H9 (cell line): ENCODE measurements at regions not wholly inside any gene's neighbourhood (a gene's known extent, or its start where the extent isn't known, plus 50 kb on each side); places are given as distances from the start of the nearest gene placed in this dataset.

Experiments used
- DNase-seq: peaks from one replicate; pipeline ENCODE4 v3.0.0-alpha.2; 2017
- H2AFZ ChIP-seq: one replicate; pipeline ENCODE4 v1.6.1; 2013; ENCODE audit warnings: mild to moderate bottlenecking, low read length, control low read depth, moderate library complexity
- H2AK5ac ChIP-seq: 2 replicates; pipeline ENCODE4 v1.6.1; 2013; ENCODE audit warnings: low read length, control low read depth, mixed read lengths; ENCODE audit not compliant: insufficient read length
- H2BK120ac ChIP-seq: one replicate; pipeline ENCODE4 v1.6.1; 2013; ENCODE audit warnings: low read depth, mild to moderate bottlenecking, low read length, control low read depth, inconsistent platforms; ENCODE audit not compliant: poor library complexity, severe bottlenecking
- H2BK12ac ChIP-seq: 2 replicates; pipeline ENCODE4 v1.6.1; 2013; ENCODE audit warnings: low read length, control low read depth, mixed read lengths, low read depth; ENCODE audit not compliant: insufficient read length
- H2BK15ac ChIP-seq: 2 replicates; pipeline ENCODE4 v1.6.1; 2013; ENCODE audit warnings: low read depth, low read length, control low read depth
- H2BK20ac ChIP-seq: one replicate; pipeline ENCODE4 v1.6.1; 2013; ENCODE audit warnings: low read depth, mild to moderate bottlenecking, low read length, control low read depth, inconsistent platforms; ENCODE audit not compliant: poor library complexity, severe bottlenecking
- H2BK5ac ChIP-seq: 2 replicates; pipeline ENCODE4 v1.6.1; 2013; ENCODE audit warnings: low read length, control low read depth, mixed read lengths; ENCODE audit not compliant: insufficient read length
- H3K14ac ChIP-seq: 2 replicates; pipeline ENCODE4 v1.6.1; 2013; ENCODE audit warnings: low read length, control low read depth; ENCODE audit not compliant: insufficient read depth
- H3K18ac ChIP-seq: 2 replicates; pipeline ENCODE4 v1.6.1; 2013; ENCODE audit warnings: low read depth, mild to moderate bottlenecking, mixed read lengths, low read length, control low read depth; ENCODE audit not compliant: insufficient read length
- H3K23ac ChIP-seq: 2 replicates; pipeline ENCODE4 v1.6.1; 2013; ENCODE audit warnings: low read length, control low read depth, mixed read lengths, low read depth; ENCODE audit not compliant: insufficient read length
- H3K23me2 ChIP-seq: 2 replicates; pipeline ENCODE4 v1.6.1; 2013; ENCODE audit warnings: low read depth, mild to moderate bottlenecking, mixed read lengths, low read length, control low read depth; ENCODE audit not compliant: insufficient read length, poor library complexity, severe bottlenecking
- H3K27ac ChIP-seq: 2 replicates; pipeline ENCODE4 v1.5.1; 2013; ENCODE audit warnings: low read length, control low read depth, mixed read lengths, low read depth; ENCODE audit not compliant: insufficient read length
- H3K27me3 ChIP-seq: 2 replicates; pipeline ENCODE4 v1.6.1; 2013; ENCODE audit warnings: low read length, control low read depth, inconsistent platforms; ENCODE audit not compliant: insufficient read depth
- H3K4ac ChIP-seq: 2 replicates; pipeline ENCODE4 v1.6.1; 2013; ENCODE audit warnings: low read depth, mild to moderate bottlenecking, control low read depth, inconsistent platforms, low read length, moderate library complexity
- H3K4me1 ChIP-seq: 2 replicates; pipeline ENCODE4 v1.6.1; 2013; ENCODE audit warnings: low read length, control low read depth, inconsistent platforms; ENCODE audit not compliant: insufficient read depth
- H3K4me2 ChIP-seq: 2 replicates; pipeline ENCODE4 v1.6.1; 2013; ENCODE audit warnings: low read length, control low read depth, mixed read lengths; ENCODE audit not compliant: insufficient read length, insufficient read depth
- H3K56ac ChIP-seq: 2 replicates; pipeline ENCODE4 v1.6.1; 2013; ENCODE audit warnings: low read depth, mild to moderate bottlenecking, mixed read lengths, low read length, control low read depth; ENCODE audit not compliant: insufficient read length
- H3K79me1 ChIP-seq: 2 replicates; pipeline ENCODE4 v1.6.1; 2013; ENCODE audit warnings: low read depth, mild to moderate bottlenecking, moderate library complexity, low read length, control low read depth, inconsistent platforms; ENCODE audit not compliant: insufficient read depth, poor library complexity, severe bottlenecking
- H3K79me2 ChIP-seq: 2 replicates; pipeline ENCODE4 v1.6.1; 2013; ENCODE audit warnings: low read length, control low read depth, inconsistent platforms; ENCODE audit not compliant: insufficient read depth
- H3K9ac ChIP-seq: 2 replicates; pipeline ENCODE4 v1.6.1; 2013; ENCODE audit warnings: low read length, control low read depth, mixed read lengths; ENCODE audit not compliant: insufficient read length; ENCODE audit errors: extremely low read depth
- H3K9me3 ChIP-seq: one replicate; pipeline ENCODE4 v1.6.1; 2013; ENCODE audit warnings: low read depth, low read length, inconsistent platforms; ENCODE audit not compliant: control insufficient read depth
- H3T11ph ChIP-seq: one replicate; pipeline ENCODE4 v1.6.1; 2013; ENCODE audit warnings: mild to moderate bottlenecking, low read length, control low read depth, inconsistent platforms
- H4K20me1 ChIP-seq: one replicate; pipeline ENCODE4 v1.6.1; 2013; ENCODE audit not compliant: control insufficient read depth, insufficient read length, insufficient read depth
- H4K5ac ChIP-seq: 2 replicates; pipeline ENCODE4 v1.6.1; 2013; ENCODE audit warnings: low read depth, mild to moderate bottlenecking, mixed read lengths, low read length, control low read depth; ENCODE audit not compliant: insufficient read length
- H4K8ac ChIP-seq: replicated peaks from 2 replicates; pipeline ENCODE4 v1.6.1; 2013; ENCODE audit warnings: low read length, control low read depth, mixed read lengths, low read depth; ENCODE audit not compliant: insufficient read length
- H4K91ac ChIP-seq: 2 replicates; pipeline ENCODE4 v1.6.1; 2013; ENCODE audit warnings: low read depth, mild to moderate bottlenecking, moderate library complexity, mixed read lengths, low read length, control low read depth; ENCODE audit not compliant: insufficient read length
- H3K27ac Mint-ChIP-seq, 3 experiments: 2 replicates in 2 of 3; 3 replicates in 1 of 3; pipeline ENCODE4 v1.8.0; 2020 to 2021; ENCODE audit warnings: mixed read lengths in 3 of 3, mild to moderate bottlenecking in 1 of 3, moderate library complexity in 1 of 3
- H3K27me3 Mint-ChIP-seq: 2 replicates; pipeline ENCODE4 v1.8.0; 2021; ENCODE audit warnings: low read depth, mild to moderate bottlenecking, moderate library complexity, mixed read lengths
- H3K36me3 Mint-ChIP-seq, 3 experiments: 2 replicates in 2 of 3; 3 replicates in 1 of 3; pipeline ENCODE4 v1.8.0; 2020 to 2021; ENCODE audit warnings: low read depth in 3 of 3, mixed read lengths in 3 of 3; ENCODE audit not compliant: insufficient read depth in 1 of 3
- H3K4me1 Mint-ChIP-seq, 2 experiments: 2 replicates each; pipeline ENCODE4 v1.8.0; 2020; ENCODE audit warnings: mixed read lengths in 2 of 2
- H3K4me3 Mint-ChIP-seq, 2 experiments: 2 replicates in 1 of 2; 3 replicates in 1 of 2; pipeline ENCODE4 v1.8.0; 2020 to 2021; ENCODE audit warnings: mild to moderate bottlenecking in 2 of 2, mixed read lengths in 2 of 2, moderate library complexity in 1 of 2
- H3K9me3 Mint-ChIP-seq, 2 experiments: 2 replicates in 1 of 2; 3 replicates in 1 of 2; pipeline ENCODE4 v1.8.0; 2020; ENCODE audit warnings: mild to moderate bottlenecking in 2 of 2, mixed read lengths in 2 of 2, moderate library complexity in 1 of 2
- WGBS: extraction: QIAGEN DNeasy Blood & Tissue Kit; methylation state at CpG from one replicate; pipeline ENCODE4 v1.1.7; 2013; ENCODE audit warnings: missing lambda C conversion rate, low lambda C conversion rate, mixed read lengths; ENCODE audit not compliant: insufficient read length; ENCODE audit errors: extremely low coverage; 5-methylcytosine and 5-hydroxymethylcytosine counted together
- TF ChIP-seq, protein P1 (sequence below): fragments of 200-600 bp; sonication (generic); conservative IDR thresholded peaks from 3 replicates; pipeline ENCODE4 v1.8.0; 2021; ENCODE audit warnings: antibody characterized with exemption, mild to moderate bottlenecking

DNA sequence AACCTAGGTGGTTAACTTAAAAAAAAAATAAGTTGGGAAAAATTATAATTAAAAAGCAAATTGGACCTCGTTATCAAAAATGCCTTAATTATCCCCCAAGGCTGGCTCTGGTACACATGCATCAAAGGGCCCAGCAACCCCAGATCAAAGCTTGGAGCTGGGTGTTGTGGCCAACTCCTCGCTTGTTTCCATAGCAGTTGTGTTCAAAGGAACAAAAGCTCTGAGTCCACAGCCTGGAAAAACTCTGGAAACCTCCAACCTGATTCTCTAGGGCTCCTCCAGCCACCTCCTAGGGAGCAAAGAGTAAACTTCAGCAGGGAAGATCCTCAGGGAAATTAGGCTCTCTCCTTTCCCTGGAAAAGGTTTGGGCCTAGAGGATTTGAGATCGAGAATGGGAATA is 149.4 kb downstream of the NXPE2 start:
- no peak overlapping the region for H2AFZ ChIP-seq
- H3T11ph ChIP-seq: no peak overlapping the region
- H3K14ac ChIP-seq: no peak overlapping the region
- H3K18ac ChIP-seq: no peak overlapping the region
- no peaks in the 10 kb centered on the region for H3K79me1 ChIP-seq
- H3K4me2 ChIP-seq: no peak overlapping the region
- peaks cover 7% of the 10 kb centered on the region; the same call in 1 of the 2 replicates for H3K4me1 ChIP-seq
- no peak overlapping the region for H2BK120ac ChIP-seq
- no CpG with 5 or more reads among the region's 3 CpGs for WGBS
- H3K4ac ChIP-seq: no peak overlapping the region
- no peaks in the 10 kb centered on the region for H4K20me1 ChIP-seq
- Mint-ChIP-seq H3K27ac (no peak overlapping the region), H3K27me3 (peaks cover 10% of the 10 kb centered on the region), H3K36me3 (peaks cover 0 to 3% (median 0%) of the 10 kb centered on the region in 3 experiments; a peak in 3 of 7 replicates), H3K4me3 (no peak overlapping the region), H3K4me1 (peaks cover 0 to 4% of the 10 kb centered on the region in 2 experiments; a peak in 2 of 4 replicates), H3K9me3 (peaks cover 7 to 9% of the 10 kb centered on the region in 2 experiments; a peak in 4 of 5 replicates)
- H2BK20ac ChIP-seq: no peak overlapping the region
- H3K23me2 ChIP-seq: no peaks in the 10 kb centered on the region
- H3K9me3 ChIP-seq: no peaks in the 10 kb centered on the region
- no peak overlapping the region for H4K5ac ChIP-seq
- H3K27ac ChIP-seq: no peak overlapping the region
- no peak overlapping the region for H2BK15ac ChIP-seq
- H2AK5ac ChIP-seq: no peak overlapping the region
- H3K79me2 ChIP-seq: no peaks in the 10 kb centered on the region
- no peak for DNase-seq
- no peak overlapping the region for H4K8ac ChIP-seq
- no peak overlapping the region for H3K56ac ChIP-seq
- no peak overlapping the region for H2BK5ac ChIP-seq
- TF ChIP-seq, protein P1, sequence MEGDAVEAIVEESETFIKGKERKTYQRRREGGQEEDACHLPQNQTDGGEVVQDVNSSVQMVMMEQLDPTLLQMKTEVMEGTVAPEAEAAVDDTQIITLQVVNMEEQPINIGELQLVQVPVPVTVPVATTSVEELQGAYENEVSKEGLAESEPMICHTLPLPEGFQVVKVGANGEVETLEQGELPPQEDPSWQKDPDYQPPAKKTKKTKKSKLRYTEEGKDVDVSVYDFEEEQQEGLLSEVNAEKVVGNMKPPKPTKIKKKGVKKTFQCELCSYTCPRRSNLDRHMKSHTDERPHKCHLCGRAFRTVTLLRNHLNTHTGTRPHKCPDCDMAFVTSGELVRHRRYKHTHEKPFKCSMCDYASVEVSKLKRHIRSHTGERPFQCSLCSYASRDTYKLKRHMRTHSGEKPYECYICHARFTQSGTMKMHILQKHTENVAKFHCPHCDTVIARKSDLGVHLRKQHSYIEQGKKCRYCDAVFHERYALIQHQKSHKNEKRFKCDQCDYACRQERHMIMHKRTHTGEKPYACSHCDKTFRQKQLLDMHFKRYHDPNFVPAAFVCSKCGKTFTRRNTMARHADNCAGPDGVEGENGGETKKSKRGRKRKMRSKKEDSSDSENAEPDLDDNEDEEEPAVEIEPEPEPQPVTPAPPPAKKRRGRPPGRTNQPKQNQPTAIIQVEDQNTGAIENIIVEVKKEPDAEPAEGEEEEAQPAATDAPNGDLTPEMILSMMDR: no peak
- H4K91ac ChIP-seq: no peak overlapping the region
- H3K27me3 ChIP-seq: peaks cover 5% of the 10 kb centered on the region; the same call in 1 of the 2 replicates
- no peak overlapping the region for H3K9ac ChIP-seq
- H3K23ac ChIP-seq: no peak overlapping the region
- H2BK12ac ChIP-seq: no peak overlapping the region
